ENCODE measurements at regions not wholly inside any gene's neighbourhood (a gene's known extent, or its start where the extent isn't known, plus 50 kb on each side); places are given as distances from the start of the nearest gene placed in this dataset.

GRCh38 chr2:147165697-147166382 lies 679.0 kb upstream of the ACVR2A start:
- no peaks in the 10 kb centered on the region for H3K36me3 ChIP-seq (ENCODE audit: control insufficient read depth in 2 of 2, insufficient read depth in 1 of 2, low read length in 2 of 2)
- CTCF ChIA-PET: interaction anchor here (0.7 to 0.8 kb wide), 2 partner anchors 10 to 1379 kb away, joined by 3 to 4 read pairs; no protein-coding TSS in a partner anchor
- TF ChIP-seq ELK4 (IDR thresholded peaks at IDR 0.05; ENCODE audit: borderline replicate concordance, low read depth, low read length): no peak
- no peak for TF ChIP-seq ZSCAN18 (tag by site-specific recombination; IDR thresholded peaks at IDR 0.05)
- TF ChIP-seq OVOL3 (tag by site-specific recombination; IDR thresholded peaks at IDR 0.05): no peak
- no peak for TF ChIP-seq ZNF610 (tag by site-specific recombination; IDR thresholded peaks at IDR 0.05; ENCODE audit: borderline replicate concordance)
- no peak for TF ChIP-seq KLF10 (tag by site-specific recombination; IDR thresholded peaks at IDR 0.05)
- no peak for TF ChIP-seq KLF17 (tag by site-specific recombination; IDR thresholded peaks at IDR 0.05)
- TF ChIP-seq ZNF18 (tag by site-specific recombination; IDR thresholded peaks at IDR 0.05): no peak
- no peak for TF ChIP-seq ZNF571 (tag by site-specific recombination; IDR thresholded peaks at IDR 0.05)
- no peak for TF ChIP-seq ZBTB11 (tag by site-specific recombination; conservative IDR thresholded peaks at IDR 0.05; ENCODE audit: low read depth)
- TF ChIP-seq YY1 (tag by site-specific recombination; IDR thresholded peaks at IDR 0.05): no peak
- no peak for TF ChIP-seq ZNF26 (tag by site-specific recombination; IDR thresholded peaks at IDR 0.05)
- TF ChIP-seq ZFP3 (tag by site-specific recombination; IDR thresholded peaks at IDR 0.05; ENCODE audit: low read depth): no peak
- no peak for TF ChIP-seq ZNF585B (tag by site-specific recombination; IDR thresholded peaks at IDR 0.05)
- TF ChIP-seq ZNF335 (tag by site-specific recombination; conservative IDR thresholded peaks at IDR 0.05): no peak
- no peak for TF ChIP-seq ZNF580 (tag by site-specific recombination; IDR thresholded peaks at IDR 0.05)
- TF ChIP-seq ZBTB26 (tag by site-specific recombination; optimal IDR thresholded peaks at IDR 0.05): no peak
- no peak for TF ChIP-seq ZNF704 (tag by site-specific recombination; IDR thresholded peaks at IDR 0.05)
- TF ChIP-seq IKZF3 (tag by site-specific recombination; IDR thresholded peaks at IDR 0.05): no peak
- TF ChIP-seq ZBTB8A (tag by site-specific recombination; IDR thresholded peaks at IDR 0.05): no peak
- TF ChIP-seq MEIS1 (CRISPR knock-in tag; IDR thresholded peaks at IDR 0.05; ENCODE audit: borderline replicate concordance): no peak
- H3K27ac ChIP-seq (ENCODE audit: extremely low read depth, low read depth, low read length): no peak overlapping the region
- POLR2A ChIA-PET: no interaction called here
- H3K9me3 ChIP-seq (ENCODE audit: control insufficient read depth, insufficient read depth, low read depth, low read length): no peaks in the 10 kb centered on the region
- H3K4me3 ChIP-seq (ENCODE audit: low read depth, low read length): no peak overlapping the region
- H3K4me1 ChIP-seq (ENCODE audit: control insufficient read depth, insufficient read depth, low read length): no peaks in the 10 kb centered on the region

Measured in HEK293 (cell line).